GM12878 (cell line): ENCODE measurements at regions not wholly inside any gene's neighbourhood (a gene's known extent, or its start where the extent isn't known, plus 50 kb on each side); places are given as distances from the start of the nearest gene placed in this dataset.

Source experiments
- ATAC-seq: fragments of 200-7000 bp; cut with Tn5 transposase; 3 replicates; pipeline ENCODE4 v1.9.1; 2020; ENCODE audit warnings: mild to moderate bottlenecking, moderate library complexity
- BruUV-seq: library from RNA; stranded (reverse); fragments of 400-500 nt; replicated peaks from 2 replicates; lab custom pipeline; 2021; lab: Mats Ljungman, UMichigan
- CTCF ChIA-PET: fragments of 300-600 bp; sonication (Branson Sonifier 250); formaldehyde crosslinking; extraction: SDS; loops from one replicate; lab custom pipeline; 2021; ENCODE audit warnings: inconsistent platforms; lab: Yijun Ruan, JAX
- POLR2A ChIA-PET: fragments of 350-600 bp; formaldehyde crosslinking; extraction: SDS; loops from one replicate; lab custom pipeline; 2021; ENCODE audit warnings: inconsistent platforms; lab: Charles Lee
- RAD21 ChIA-PET: fragments of 300-600 bp; sonication (Branson Sonifier 250); formaldehyde crosslinking; loops from one replicate; lab custom pipeline; 2023; ENCODE audit warnings: antibody characterized with exemption; ENCODE audit not compliant: unreplicated experiment; lab: Charles Lee
- SMC1A ChIA-PET: fragments of 300-600 bp; sonication (Branson Sonifier 250); formaldehyde crosslinking; loops from one replicate; lab custom pipeline; 2023; ENCODE audit not compliant: unreplicated experiment, uncharacterized antibody; lab: Charles Lee
- DNase-seq: peaks from one replicate; pipeline ENCODE4 v3.0.0-alpha.2; 2011; ENCODE audit warnings: low read depth, low spot score
- FAIRE-seq: peaks from 3 replicates; lab custom pipeline; 2011; peaks lifted over from hg19 to GRCh38; lab: Jason Lieb, UNC
- H2AFZ ChIP-seq: 2 replicates; pipeline ENCODE4 v1.6.0; 2011; ENCODE audit warnings: low read depth, low read length, control low read depth; ENCODE audit not compliant: control insufficient read depth
- H3K27ac ChIP-seq: 2 replicates; pipeline ENCODE4 v1.5.1; 2011; ENCODE audit warnings: control low read depth; ENCODE audit not compliant: control insufficient read depth, insufficient read depth
- H3K27me3 ChIP-seq, 2 experiments: replicated peaks in 1 of 2; 2 replicates each; pipeline versions ENCODE4 v1.6.0 to v1.6.1; 2011; ENCODE audit warnings: low read length in 1 of 2; ENCODE audit not compliant: control insufficient read depth in 2 of 2, insufficient read depth in 2 of 2
- H3K36me3 ChIP-seq, 2 experiments: 2 replicates each; pipeline ENCODE4 v1.5.1; 2011; ENCODE audit warnings: low read length in 1 of 2; ENCODE audit not compliant: control insufficient read depth in 2 of 2, insufficient read depth in 2 of 2
- H3K4me1 ChIP-seq: 2 replicates; pipeline ENCODE4 v1.6.1; 2011; ENCODE audit warnings: mild to moderate bottlenecking, low read length, moderate library complexity, mixed read lengths; ENCODE audit not compliant: control insufficient read depth, insufficient read depth
- H3K4me2 ChIP-seq: 2 replicates; pipeline ENCODE4 v1.6.0; 2011; ENCODE audit warnings: control low read depth; ENCODE audit not compliant: control insufficient read depth, insufficient read depth
- H3K4me3 ChIP-seq: fragments of 200-600 bp; sonication (generic); 2 replicates; pipeline ENCODE4 v1.5.1; 2016
- H3K79me2 ChIP-seq: 2 replicates; pipeline ENCODE4 v1.6.0; 2011; ENCODE audit warnings: low read length; ENCODE audit not compliant: control insufficient read depth, insufficient read depth
- H3K9ac ChIP-seq: 2 replicates; pipeline ENCODE4 v1.8.0; 2011; ENCODE audit warnings: low read length, control low read depth, mixed read lengths; ENCODE audit not compliant: control insufficient read depth, insufficient read depth
- H3K9me3 ChIP-seq: replicated peaks from 3 replicates; pipeline ENCODE4 v1.5.1; 2011; ENCODE audit warnings: mild to moderate bottlenecking, low read length; ENCODE audit not compliant: control insufficient read depth, insufficient read depth
- H4K20me1 ChIP-seq: 2 replicates; pipeline ENCODE4 v1.6.0; 2011; ENCODE audit not compliant: control insufficient read depth, insufficient read depth
- CBX3 ChIP-seq: fragments of 200-600 bp; sonication (generic); IDR thresholded peaks from 2 replicates; pipeline ENCODE4 v1.6.1; 2016; ENCODE audit warnings: low read depth, borderline replicate concordance
- FOS ChIP-seq: IDR thresholded peaks from 3 replicates; pipeline ENCODE4 v1.6.1; 2011; ENCODE audit warnings: borderline replicate concordance; ENCODE audit not compliant: insufficient read length; ENCODE audit errors: extremely low read depth
- LARP7 ChIP-seq: fragments of 450-650 bp; IDR thresholded peaks from 2 replicates; pipeline ENCODE4 v1.6.1; 2017; ENCODE audit warnings: mild to moderate bottlenecking
- MEF2A ChIP-seq: IDR thresholded peaks from 2 replicates; pipeline ENCODE4 v1.6.1; 2011; ENCODE audit warnings: low read depth, mild to moderate bottlenecking, low read length, moderate library complexity; ENCODE audit not compliant: insufficient read depth
- MTA3 ChIP-seq: IDR thresholded peaks from 2 replicates; pipeline ENCODE4 v1.6.1; 2012; ENCODE audit warnings: low read length, inconsistent platforms, borderline replicate concordance
- MXI1 ChIP-seq: fragments of 150-350 bp; IDR thresholded peaks from 2 replicates; pipeline ENCODE4 v1.6.1; 2011; ENCODE audit warnings: low read depth, mild to moderate bottlenecking, inconsistent platforms, low read length, improper control_type of control experiment
- NBN ChIP-seq: fragments of 450-650 bp; IDR thresholded peaks from 2 replicates; pipeline ENCODE4 v1.6.1; 2016
- RAD21 ChIP-seq: IDR thresholded peaks from 2 replicates; pipeline ENCODE4 v1.6.1; 2011; ENCODE audit warnings: mild to moderate bottlenecking, low read depth, low read length, moderate library complexity; ENCODE audit not compliant: insufficient read depth
- STAT3 ChIP-seq: IDR thresholded peaks from 2 replicates; pipeline ENCODE4 v1.6.1; 2011; ENCODE audit warnings: low read depth, low read length, improper control_type of control experiment
- WGBS: methylation state at CpG from one replicate; pipeline ENCODE4 v1.1.6; 2016; ENCODE audit warnings: low lambda C conversion rate; ENCODE audit not compliant: insufficient replicate concordance, insufficient coverage; ENCODE audit errors: missing lambda C conversion rate; 5-methylcytosine and 5-hydroxymethylcytosine counted together
- in situ Hi-C: fragments of 300-500 bp; cut with MboI; formaldehyde crosslinking; loops from 9 replicates; pipeline ENCODE4 v1.14.3; 2018; ENCODE audit warnings: mixed read lengths
- intact Hi-C: fragments of 100-400 bp; cut with micrococcal nuclease; formaldehyde crosslinking; loops from one replicate; pipeline ENCODE4 v1.14.2; 2022; ENCODE audit not compliant: unreplicated experiment
- TF ChIP-seq, protein P1 (sequence below): fragments of 450-650 bp; IDR thresholded peaks from 2 replicates; pipeline ENCODE4 v1.6.1; 2017; ENCODE audit warnings: antibody characterized with exemption, mild to moderate bottlenecking, moderate library complexity
- TF ChIP-seq, protein P2 (sequence below): fragments of 450-650 bp; IDR thresholded peaks from 2 replicates; pipeline ENCODE4 v1.6.1; 2017; ENCODE audit warnings: low read depth, mild to moderate bottlenecking, moderate library complexity
- TF ChIP-seq, protein P3 (sequence below): fragments of 450-650 bp; IDR thresholded peaks from 2 replicates; pipeline ENCODE4 v1.6.1; 2017; ENCODE audit warnings: mild to moderate bottlenecking, moderate library complexity
- TF ChIP-seq, protein P4 (sequence below): fragments of 450-650 bp; IDR thresholded peaks from 2 replicates; pipeline ENCODE4 v1.6.1; 2016; ENCODE audit warnings: mild to moderate bottlenecking

DNA sequence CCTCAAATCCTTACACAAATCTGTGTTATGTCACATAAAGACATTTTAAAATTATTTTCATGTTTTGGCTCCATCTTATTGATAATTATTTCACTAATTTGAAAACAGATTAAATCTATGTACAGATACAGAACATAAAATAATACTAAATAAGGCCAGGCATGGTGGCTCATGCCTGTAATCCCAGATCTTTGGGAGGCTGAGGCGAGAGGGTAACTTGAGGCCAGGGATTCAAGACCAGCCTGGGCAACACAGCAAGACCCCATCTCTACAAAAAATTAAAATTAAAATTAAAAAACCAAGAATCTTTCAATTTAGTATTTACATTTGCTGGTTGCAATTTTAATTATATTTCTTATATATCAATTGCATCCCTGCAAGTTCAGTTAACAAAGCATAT is 246.4 kb upstream of the MKLN1 start:
- peaks cover 4 to 7% of the 10 kb centered on the region in 2 experiments for H3K36me3 ChIP-seq
- in situ Hi-C loops: no loop called here
- ATAC-seq (no peak), DNase-seq (no peak), FAIRE-seq (no peak)
- no peak overlapping the region for H3K4me2 ChIP-seq
- WGBS: 96% methylated on average over 1 of the region's 1 CpG
- ChIA-PET SMC1A (no interaction called here), RAD21 (no interaction called here), POLR2A (no interaction called here), CTCF (no interaction called here)
- no TSS peak for BruUV-seq
- no peak overlapping the region for H3K9ac ChIP-seq
- no peaks in the 10 kb centered on the region; the same call in 2 of the 3 replicates for H3K9me3 ChIP-seq
- TF ChIP-seq, protein P1, sequence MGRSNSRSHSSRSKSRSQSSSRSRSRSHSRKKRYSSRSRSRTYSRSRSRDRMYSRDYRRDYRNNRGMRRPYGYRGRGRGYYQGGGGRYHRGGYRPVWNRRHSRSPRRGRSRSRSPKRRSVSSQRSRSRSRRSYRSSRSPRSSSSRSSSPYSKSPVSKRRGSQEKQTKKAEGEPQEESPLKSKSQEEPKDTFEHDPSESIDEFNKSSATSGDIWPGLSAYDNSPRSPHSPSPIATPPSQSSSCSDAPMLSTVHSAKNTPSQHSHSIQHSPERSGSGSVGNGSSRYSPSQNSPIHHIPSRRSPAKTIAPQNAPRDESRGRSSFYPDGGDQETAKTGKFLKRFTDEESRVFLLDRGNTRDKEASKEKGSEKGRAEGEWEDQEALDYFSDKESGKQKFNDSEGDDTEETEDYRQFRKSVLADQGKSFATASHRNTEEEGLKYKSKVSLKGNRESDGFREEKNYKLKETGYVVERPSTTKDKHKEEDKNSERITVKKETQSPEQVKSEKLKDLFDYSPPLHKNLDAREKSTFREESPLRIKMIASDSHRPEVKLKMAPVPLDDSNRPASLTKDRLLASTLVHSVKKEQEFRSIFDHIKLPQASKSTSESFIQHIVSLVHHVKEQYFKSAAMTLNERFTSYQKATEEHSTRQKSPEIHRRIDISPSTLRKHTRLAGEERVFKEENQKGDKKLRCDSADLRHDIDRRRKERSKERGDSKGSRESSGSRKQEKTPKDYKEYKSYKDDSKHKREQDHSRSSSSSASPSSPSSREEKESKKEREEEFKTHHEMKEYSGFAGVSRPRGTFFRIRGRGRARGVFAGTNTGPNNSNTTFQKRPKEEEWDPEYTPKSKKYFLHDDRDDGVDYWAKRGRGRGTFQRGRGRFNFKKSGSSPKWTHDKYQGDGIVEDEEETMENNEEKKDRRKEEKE: no peak
- TF ChIP-seq MEF2A (no peak), FOS (no peak), NBN (no peak), MXI1 (no peak), LARP7 (no peak), RAD21 (no peak), CBX3 (no peak), STAT3 (no peak), MTA3 (no peak)
- TF ChIP-seq, protein P2, sequence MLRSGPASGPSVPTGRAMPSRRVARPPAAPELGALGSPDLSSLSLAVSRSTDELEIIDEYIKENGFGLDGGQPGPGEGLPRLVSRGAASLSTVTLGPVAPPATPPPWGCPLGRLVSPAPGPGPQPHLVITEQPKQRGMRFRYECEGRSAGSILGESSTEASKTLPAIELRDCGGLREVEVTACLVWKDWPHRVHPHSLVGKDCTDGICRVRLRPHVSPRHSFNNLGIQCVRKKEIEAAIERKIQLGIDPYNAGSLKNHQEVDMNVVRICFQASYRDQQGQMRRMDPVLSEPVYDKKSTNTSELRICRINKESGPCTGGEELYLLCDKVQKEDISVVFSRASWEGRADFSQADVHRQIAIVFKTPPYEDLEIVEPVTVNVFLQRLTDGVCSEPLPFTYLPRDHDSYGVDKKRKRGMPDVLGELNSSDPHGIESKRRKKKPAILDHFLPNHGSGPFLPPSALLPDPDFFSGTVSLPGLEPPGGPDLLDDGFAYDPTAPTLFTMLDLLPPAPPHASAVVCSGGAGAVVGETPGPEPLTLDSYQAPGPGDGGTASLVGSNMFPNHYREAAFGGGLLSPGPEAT: no peak
- TF ChIP-seq, protein P3, sequence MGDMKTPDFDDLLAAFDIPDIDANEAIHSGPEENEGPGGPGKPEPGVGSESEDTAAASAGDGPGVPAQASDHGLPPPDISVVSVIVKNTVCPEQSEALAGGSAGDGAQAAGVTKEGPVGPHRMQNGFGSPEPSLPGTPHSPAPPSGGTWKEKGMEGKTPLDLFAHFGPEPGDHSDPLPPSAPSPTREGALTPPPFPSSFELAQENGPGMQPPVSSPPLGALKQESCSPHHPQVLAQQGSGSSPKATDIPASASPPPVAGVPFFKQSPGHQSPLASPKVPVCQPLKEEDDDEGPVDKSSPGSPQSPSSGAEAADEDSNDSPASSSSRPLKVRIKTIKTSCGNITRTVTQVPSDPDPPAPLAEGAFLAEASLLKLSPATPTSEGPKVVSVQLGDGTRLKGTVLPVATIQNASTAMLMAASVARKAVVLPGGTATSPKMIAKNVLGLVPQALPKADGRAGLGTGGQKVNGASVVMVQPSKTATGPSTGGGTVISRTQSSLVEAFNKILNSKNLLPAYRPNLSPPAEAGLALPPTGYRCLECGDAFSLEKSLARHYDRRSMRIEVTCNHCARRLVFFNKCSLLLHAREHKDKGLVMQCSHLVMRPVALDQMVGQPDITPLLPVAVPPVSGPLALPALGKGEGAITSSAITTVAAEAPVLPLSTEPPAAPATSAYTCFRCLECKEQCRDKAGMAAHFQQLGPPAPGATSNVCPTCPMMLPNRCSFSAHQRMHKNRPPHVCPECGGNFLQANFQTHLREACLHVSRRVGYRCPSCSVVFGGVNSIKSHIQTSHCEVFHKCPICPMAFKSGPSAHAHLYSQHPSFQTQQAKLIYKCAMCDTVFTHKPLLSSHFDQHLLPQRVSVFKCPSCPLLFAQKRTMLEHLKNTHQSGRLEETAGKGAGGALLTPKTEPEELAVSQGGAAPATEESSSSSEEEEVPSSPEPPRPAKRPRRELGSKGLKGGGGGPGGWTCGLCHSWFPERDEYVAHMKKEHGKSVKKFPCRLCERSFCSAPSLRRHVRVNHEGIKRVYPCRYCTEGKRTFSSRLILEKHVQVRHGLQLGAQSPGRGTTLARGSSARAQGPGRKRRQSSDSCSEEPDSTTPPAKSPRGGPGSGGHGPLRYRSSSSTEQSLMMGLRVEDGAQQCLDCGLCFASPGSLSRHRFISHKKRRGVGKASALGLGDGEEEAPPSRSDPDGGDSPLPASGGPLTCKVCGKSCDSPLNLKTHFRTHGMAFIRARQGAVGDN: no peak
- TF ChIP-seq, protein P4, sequence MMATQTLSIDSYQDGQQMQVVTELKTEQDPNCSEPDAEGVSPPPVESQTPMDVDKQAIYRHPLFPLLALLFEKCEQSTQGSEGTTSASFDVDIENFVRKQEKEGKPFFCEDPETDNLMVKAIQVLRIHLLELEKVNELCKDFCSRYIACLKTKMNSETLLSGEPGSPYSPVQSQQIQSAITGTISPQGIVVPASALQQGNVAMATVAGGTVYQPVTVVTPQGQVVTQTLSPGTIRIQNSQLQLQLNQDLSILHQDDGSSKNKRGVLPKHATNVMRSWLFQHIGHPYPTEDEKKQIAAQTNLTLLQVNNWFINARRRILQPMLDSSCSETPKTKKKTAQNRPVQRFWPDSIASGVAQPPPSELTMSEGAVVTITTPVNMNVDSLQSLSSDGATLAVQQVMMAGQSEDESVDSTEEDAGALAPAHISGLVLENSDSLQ: no peak
- H3K4me3 ChIP-seq: no peak overlapping the region
- intact Hi-C loops: no loop called here
- H3K79me2 ChIP-seq: peaks cover 1% of the 10 kb centered on the region
- no peaks in the 10 kb centered on the region for H3K4me1 ChIP-seq
- H2AFZ ChIP-seq: no peak overlapping the region
- H3K27me3 ChIP-seq: no peaks in the 10 kb centered on the region
- H3K27ac ChIP-seq: no peak overlapping the region
- no peaks in the 10 kb centered on the region for H4K20me1 ChIP-seq
